Dermis blood vessel endothelial cell (primary cell): ENCODE measurements at regions not wholly inside any gene's neighbourhood (a gene's known extent, or its start where the extent isn't known, plus 50 kb on each side); places are given as distances from the start of the nearest gene placed in this dataset.

Source experiments
- DNase-seq: peaks from one replicate; pipeline ENCODE4 v3.0.0; 2010

DNA sequence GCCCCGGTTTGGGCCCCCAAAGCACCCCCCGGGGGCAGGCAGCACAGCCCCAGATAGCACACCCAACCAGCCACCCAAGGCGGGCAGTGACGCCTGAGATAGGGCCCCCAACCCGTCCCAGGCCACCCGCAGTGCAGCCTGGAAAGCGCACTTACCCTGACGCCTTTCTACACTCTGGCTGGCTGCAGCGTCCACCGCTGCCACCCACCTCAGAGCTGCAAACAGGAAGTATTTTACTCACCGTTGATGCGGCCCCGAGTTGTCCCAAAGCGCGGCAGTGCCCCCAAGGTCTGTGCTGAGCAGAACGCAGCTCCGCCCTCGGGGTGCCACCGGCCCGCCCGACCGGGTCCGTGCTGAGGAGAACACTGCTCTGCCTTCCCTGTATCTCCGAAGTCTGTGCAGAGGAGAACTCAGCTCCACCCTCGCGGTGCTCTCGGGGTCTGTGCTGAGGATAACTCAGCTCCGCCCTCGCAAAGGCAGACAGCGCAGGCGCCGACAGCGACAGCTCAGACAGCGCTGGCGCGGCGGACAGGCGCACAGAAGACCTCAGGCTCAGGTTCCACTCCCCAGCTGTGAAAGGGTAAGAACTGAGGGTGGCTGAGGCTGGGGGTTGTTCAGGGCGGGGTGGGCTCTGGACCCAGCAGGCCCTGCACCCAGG, 786.9 kb downstream of the CDY1 start:
- no peak for DNase-seq

DNA sequence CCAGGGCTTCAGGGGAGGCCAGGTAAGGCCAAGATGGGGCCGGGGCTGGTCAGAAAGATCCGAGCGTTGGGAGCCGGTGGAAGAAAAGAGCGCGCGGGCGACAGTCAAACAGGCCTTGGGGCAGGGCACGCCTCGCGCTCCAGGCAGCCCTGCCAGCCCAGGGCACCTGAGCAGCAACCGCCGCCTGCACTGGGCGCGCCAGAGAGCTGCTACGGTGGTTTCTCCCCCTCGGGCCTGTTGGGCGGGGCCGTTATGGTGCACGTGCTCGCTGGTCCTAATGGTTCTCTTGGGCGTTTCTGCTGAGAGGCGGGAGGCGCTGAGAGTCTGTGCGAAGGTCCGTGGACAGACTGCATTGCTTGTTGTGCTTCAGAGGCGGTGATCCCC, 787.4 kb downstream of the CDY1 start:
- no peak for DNase-seq
